MM.1S (cell line): ENCODE measurements at regions not wholly inside any gene's neighbourhood (a gene's known extent, or its start where the extent isn't known, plus 50 kb on each side); places are given as distances from the start of the nearest gene placed in this dataset.

Source experiments
- DNase-seq: peaks from one replicate; pipeline ENCODE4 v3.0.0-alpha.2; 2015
- H2AFZ ChIP-seq: fragments of 300-600 bp; sonication (generic); 2 replicates; pipeline ENCODE4 v1.6.0; 2016; ENCODE audit warnings: antibody characterized with exemption, low read length
- H3F3A ChIP-seq: fragments of 300-600 bp; sonication (generic); 2 replicates; pipeline ENCODE4 v1.6.1; 2016; ENCODE audit warnings: mild to moderate bottlenecking, antibody characterized with exemption, low read length, moderate library complexity, mixed read lengths; ENCODE audit not compliant: insufficient read depth
- H3K27ac ChIP-seq: fragments of 300-600 bp; sonication (generic); 2 replicates; pipeline ENCODE4 v1.5.1; 2016; ENCODE audit warnings: mild to moderate bottlenecking, low read length
- H3K27me3 ChIP-seq: fragments of 300-600 bp; sonication (generic); replicated peaks from 2 replicates; pipeline ENCODE4 v1.6.0; 2016; ENCODE audit warnings: low read length; ENCODE audit not compliant: insufficient read depth
- H3K36me3 ChIP-seq: fragments of 300-600 bp; sonication (generic); replicated peaks from 2 replicates; pipeline ENCODE4 v1.6.1; 2016; ENCODE audit warnings: mild to moderate bottlenecking, low read length, mixed read lengths; ENCODE audit not compliant: insufficient read depth
- H3K4me1 ChIP-seq: fragments of 300-600 bp; sonication (generic); 2 replicates; pipeline ENCODE4 v1.6.1; 2016; ENCODE audit warnings: low read length, mixed read lengths
- H3K4me2 ChIP-seq: fragments of 300-600 bp; sonication (generic); 2 replicates; pipeline ENCODE4 v1.6.0; 2016; ENCODE audit warnings: low read depth, low read length
- H3K4me3 ChIP-seq: fragments of 300-600 bp; sonication (generic); 2 replicates; pipeline ENCODE4 v1.5.1; 2016; ENCODE audit warnings: low read length, mixed read lengths
- H3K79me2 ChIP-seq: fragments of 300-600 bp; sonication (generic); 2 replicates; pipeline ENCODE4 v1.6.1; 2016; ENCODE audit warnings: mixed run types, low read length, mixed read lengths
- H3K9ac ChIP-seq: fragments of 300-600 bp; sonication (generic); 2 replicates; pipeline ENCODE4 v1.6.1; 2016; ENCODE audit warnings: low read length, mixed read lengths
- H3K9me2 ChIP-seq: fragments of 300-600 bp; sonication (generic); replicated peaks from 2 replicates; pipeline ENCODE4 v1.6.1; 2016; ENCODE audit warnings: mild to moderate bottlenecking, low read length, mixed read lengths; ENCODE audit not compliant: insufficient read depth
- H3K9me3 ChIP-seq: fragments of 300-600 bp; sonication (generic); replicated peaks from 2 replicates; pipeline ENCODE4 v1.6.1; 2016; ENCODE audit warnings: mild to moderate bottlenecking, low read length, mixed read lengths; ENCODE audit not compliant: insufficient read depth
- H4K20me1 ChIP-seq: fragments of 300-600 bp; sonication (generic); 2 replicates; pipeline ENCODE4 v1.6.1; 2016; ENCODE audit warnings: mild to moderate bottlenecking, low read length, moderate library complexity, mixed read lengths; ENCODE audit not compliant: insufficient read depth
- EZH2 ChIP-seq: fragments of 300-600 bp; sonication (generic); optimal IDR thresholded peaks from 2 replicates; pipeline ENCODE3; 2017; ENCODE audit warnings: low read depth, mild to moderate bottlenecking, antibody characterized with exemption, low read length, mixed read lengths
- EZH2phosphoT487 ChIP-seq: fragments of 300-600 bp; sonication (generic); IDR thresholded peaks from 2 replicates; pipeline ENCODE4 v1.6.1; 2018; ENCODE audit warnings: antibody characterized with exemption, low read length
- TF ChIP-seq, protein P1 (sequence below): fragments of 300-600 bp; sonication (generic); IDR thresholded peaks from 2 replicates; pipeline ENCODE4 v1.5.1; 2016; ENCODE audit warnings: antibody characterized with exemption, low read length, mixed read lengths

DNA sequence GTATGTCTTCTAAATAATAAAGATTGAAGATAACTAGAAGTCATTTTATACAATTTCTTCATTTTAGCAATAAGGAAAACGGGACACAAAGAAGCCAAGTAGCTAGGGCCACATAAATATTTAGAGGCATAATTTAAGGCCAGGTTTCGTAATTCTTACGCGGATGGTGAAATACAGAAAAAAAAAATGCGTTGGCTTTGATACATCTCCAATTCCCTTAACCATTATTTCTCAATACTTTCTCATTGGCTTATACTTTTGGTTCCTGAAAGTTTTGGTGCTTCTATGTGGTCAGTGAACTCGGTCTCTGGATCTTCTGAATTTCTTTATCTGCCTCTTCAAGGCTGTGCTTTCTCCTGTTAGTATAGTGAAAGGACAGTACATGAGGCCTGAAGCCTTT is 888.1 kb downstream of the KCNJ2 start:
- Histone ChIP-seq H3K4me2 (no peak overlapping the region), H3K36me3 (no peaks in the 10 kb centered on the region), H3K27me3 (no peaks in the 10 kb centered on the region), H3K27ac (no peak overlapping the region), H3K9ac (no peak overlapping the region), H2AFZ (no peak overlapping the region), H3K4me3 (no peak overlapping the region), H3K4me1 (no peaks in the 10 kb centered on the region), H3K9me2 (no peaks in the 10 kb centered on the region), H3K9me3 (no peaks in the 10 kb centered on the region), H3F3A (no peaks in the 10 kb centered on the region), H3K79me2 (no peaks in the 10 kb centered on the region), H4K20me1 (no peaks in the 10 kb centered on the region)
- no peak for DNase-seq
- TF ChIP-seq EZH2 (no peak), EZH2phosphoT487 (no peak)
- TF ChIP-seq, protein P1, sequence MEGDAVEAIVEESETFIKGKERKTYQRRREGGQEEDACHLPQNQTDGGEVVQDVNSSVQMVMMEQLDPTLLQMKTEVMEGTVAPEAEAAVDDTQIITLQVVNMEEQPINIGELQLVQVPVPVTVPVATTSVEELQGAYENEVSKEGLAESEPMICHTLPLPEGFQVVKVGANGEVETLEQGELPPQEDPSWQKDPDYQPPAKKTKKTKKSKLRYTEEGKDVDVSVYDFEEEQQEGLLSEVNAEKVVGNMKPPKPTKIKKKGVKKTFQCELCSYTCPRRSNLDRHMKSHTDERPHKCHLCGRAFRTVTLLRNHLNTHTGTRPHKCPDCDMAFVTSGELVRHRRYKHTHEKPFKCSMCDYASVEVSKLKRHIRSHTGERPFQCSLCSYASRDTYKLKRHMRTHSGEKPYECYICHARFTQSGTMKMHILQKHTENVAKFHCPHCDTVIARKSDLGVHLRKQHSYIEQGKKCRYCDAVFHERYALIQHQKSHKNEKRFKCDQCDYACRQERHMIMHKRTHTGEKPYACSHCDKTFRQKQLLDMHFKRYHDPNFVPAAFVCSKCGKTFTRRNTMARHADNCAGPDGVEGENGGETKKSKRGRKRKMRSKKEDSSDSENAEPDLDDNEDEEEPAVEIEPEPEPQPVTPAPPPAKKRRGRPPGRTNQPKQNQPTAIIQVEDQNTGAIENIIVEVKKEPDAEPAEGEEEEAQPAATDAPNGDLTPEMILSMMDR, result no peak

DNA sequence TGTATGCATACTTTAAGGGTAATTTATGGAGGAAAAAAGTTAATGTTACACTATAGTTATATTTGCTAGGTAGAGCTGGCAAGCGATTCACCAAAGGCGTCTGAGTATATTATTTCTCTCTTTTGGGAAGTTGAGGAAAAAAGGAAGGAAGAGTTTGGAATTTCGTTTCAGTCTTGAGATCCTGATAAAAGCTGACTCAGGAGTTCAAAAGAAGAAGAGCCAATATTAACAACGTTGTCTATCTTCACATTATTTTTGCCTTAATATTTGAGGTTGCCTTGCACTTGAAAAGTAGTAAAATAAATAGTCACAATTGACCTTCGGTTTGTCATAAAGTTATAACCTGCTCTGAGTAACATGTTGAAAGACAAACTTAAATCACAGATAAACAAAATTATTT is 888.6 kb downstream of the KCNJ2 start:
- Histone ChIP-seq H3K27ac (no peak overlapping the region), H3K27me3 (no peaks in the 10 kb centered on the region), H2AFZ (no peak overlapping the region), H3K4me1 (no peaks in the 10 kb centered on the region), H3K4me2 (no peak overlapping the region), H3K4me3 (no peak overlapping the region), H3K9ac (no peak overlapping the region), H3K79me2 (no peaks in the 10 kb centered on the region), H4K20me1 (no peaks in the 10 kb centered on the region), H3K9me2 (no peaks in the 10 kb centered on the region), H3K9me3 (no peaks in the 10 kb centered on the region), H3K36me3 (no peaks in the 10 kb centered on the region), H3F3A (no peaks in the 10 kb centered on the region)
- DNase-seq, result no peak
- TF ChIP-seq, protein P1, result no peak
- TF ChIP-seq EZH2phosphoT487 (no peak), EZH2 (no peak)

DNA sequence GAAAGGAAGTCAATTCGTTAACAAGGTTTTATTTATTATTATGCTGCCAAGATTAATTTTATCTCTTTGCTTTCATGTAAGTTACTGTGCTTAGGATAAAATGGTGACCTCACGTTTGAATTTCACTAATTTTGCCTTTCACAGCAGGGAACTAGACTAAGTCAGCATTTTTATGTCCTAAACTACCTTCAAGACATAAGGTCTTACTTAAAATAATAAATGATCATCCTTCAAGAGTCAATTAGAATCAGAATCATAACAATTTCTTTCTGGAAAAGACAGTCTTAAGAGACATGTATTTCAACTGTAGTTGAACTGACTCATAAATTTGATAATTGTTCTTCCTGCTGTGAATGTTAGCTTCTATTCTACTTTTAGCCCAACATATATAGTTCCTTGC is 893.8 kb downstream of the KCNJ2 start:
- H2AFZ ChIP-seq, result no peak overlapping the region
- H4K20me1 ChIP-seq, result no peaks in the 10 kb centered on the region
- no peaks in the 10 kb centered on the region for H3K27me3 ChIP-seq
- H3K4me1 ChIP-seq, result no peaks in the 10 kb centered on the region
- H3K36me3 ChIP-seq, result no peaks in the 10 kb centered on the region
- H3K9ac ChIP-seq, result no peak overlapping the region
- TF ChIP-seq, protein P1, result no peak
- no peak for TF ChIP-seq EZH2
- TF ChIP-seq EZH2phosphoT487, result no peak
- H3F3A ChIP-seq, result no peaks in the 10 kb centered on the region
- no peak overlapping the region for H3K27ac ChIP-seq
- no peaks in the 10 kb centered on the region for H3K9me3 ChIP-seq
- no peaks in the 10 kb centered on the region for H3K79me2 ChIP-seq
- DNase-seq, result no peak
- no peak overlapping the region for H3K4me2 ChIP-seq
- H3K9me2 ChIP-seq, result no peaks in the 10 kb centered on the region
- H3K4me3 ChIP-seq, result no peak overlapping the region
